IMR-90 (cell line): ENCODE measurements at regions not wholly inside any gene's neighbourhood (a gene's known extent, or its start where the extent isn't known, plus 50 kb on each side); places are given as distances from the start of the nearest gene placed in this dataset.
A peak's percentile ranks its signal among the peaks of the same experiment; 100 is the strongest.

Experiments
- ATAC-seq: fragments of 200-7000 bp; cut with Tn5 transposase; 2 replicates; pipeline ENCODE4 v1.9.1; 2020; ENCODE audit warnings: low read depth, mild to moderate bottlenecking, moderate library complexity
- BruUV-seq: library from RNA; stranded (reverse); fragments of 400-500 nt; replicated peaks from 2 replicates; lab custom pipeline; 2021; lab: Mats Ljungman, UMichigan
- CTCF ChIA-PET: fragments of 300-600 bp; formaldehyde crosslinking; extraction: SDS; loops from one replicate; lab custom pipeline; 2021; ENCODE audit warnings: antibody characterized with exemption; lab: Yijun Ruan, JAX
- POLR2A ChIA-PET: fragments of 300-600 bp; sonication (Branson Sonifier 250); formaldehyde crosslinking; loops from one replicate; lab custom pipeline; 2022; ENCODE audit warnings: antibody characterized with exemption; ENCODE audit not compliant: unreplicated experiment; lab: Charles Lee
- DNase-seq: peaks from one replicate; pipeline ENCODE4 v3.0.0; 2013
- H2AFZ ChIP-seq: replicated peaks from 2 replicates; pipeline ENCODE3; 2013; ENCODE audit warnings: low read length, mild to moderate bottlenecking; ENCODE audit not compliant: poor library complexity
- H2AK5ac ChIP-seq: 2 replicates; pipeline ENCODE4 v1.6.1; 2013; ENCODE audit warnings: low read depth, low read length, inconsistent platforms
- H2AK9ac ChIP-seq: replicated peaks from 2 replicates; pipeline ENCODE3; 2013; ENCODE audit warnings: mild to moderate bottlenecking, low read depth, low read length, moderate library complexity; ENCODE audit not compliant: poor library complexity
- H2BK120ac ChIP-seq: 2 replicates; pipeline ENCODE4 v1.6.1; 2013; ENCODE audit warnings: low read depth, low read length, inconsistent platforms
- H2BK15ac ChIP-seq: 3 replicates; pipeline ENCODE4 v1.6.1; 2013; ENCODE audit warnings: low read depth, low read length, inconsistent platforms
- H2BK20ac ChIP-seq: 2 replicates; pipeline ENCODE4 v1.6.1; 2013; ENCODE audit warnings: low read depth, mild to moderate bottlenecking, inconsistent platforms, low read length, moderate library complexity
- H2BK5ac ChIP-seq: 2 replicates; pipeline ENCODE4 v1.6.1; 2013; ENCODE audit warnings: mild to moderate bottlenecking, low read depth, low read length, inconsistent platforms; ENCODE audit not compliant: poor library complexity, severe bottlenecking
- H3K14ac ChIP-seq: replicated peaks from 2 replicates; pipeline ENCODE4 v1.6.1; 2013; ENCODE audit warnings: low read depth, low read length, inconsistent platforms
- H3K18ac ChIP-seq: 2 replicates; pipeline ENCODE4 v1.6.1; 2013; ENCODE audit warnings: low read depth, low read length, control low read depth
- H3K23ac ChIP-seq: 2 replicates; pipeline ENCODE4 v1.6.1; 2013; ENCODE audit warnings: low read depth, low read length, inconsistent platforms
- H3K27ac ChIP-seq: 2 replicates; pipeline ENCODE4 v1.5.1; 2013; ENCODE audit warnings: mild to moderate bottlenecking, control low read depth, low read length; ENCODE audit not compliant: insufficient read depth
- H3K27me3 ChIP-seq: 2 replicates; pipeline ENCODE4 v1.6.1; 2013; ENCODE audit warnings: low read length; ENCODE audit not compliant: control insufficient read depth, insufficient read depth
- H3K36me3 ChIP-seq: 2 replicates; pipeline ENCODE4 v1.6.1; 2013; ENCODE audit warnings: low read length, mixed read lengths; ENCODE audit not compliant: control insufficient read depth, insufficient read depth
- H3K4ac ChIP-seq: 2 replicates; pipeline ENCODE4 v1.6.1; 2013; ENCODE audit warnings: low read depth, low read length, inconsistent platforms
- H3K4me1 ChIP-seq: 2 replicates; pipeline ENCODE4 v1.6.1; 2013; ENCODE audit warnings: low read length, mixed read lengths; ENCODE audit not compliant: control insufficient read depth, insufficient read depth
- H3K4me2 ChIP-seq: 2 replicates; pipeline ENCODE4 v1.6.1; 2013; ENCODE audit warnings: low read depth, mild to moderate bottlenecking, control low read depth, low read length, moderate library complexity
- H3K4me3 ChIP-seq: 2 replicates; pipeline ENCODE4 v1.5.1; 2013; ENCODE audit warnings: low read depth, mild to moderate bottlenecking, control low read depth, low read length, moderate library complexity; ENCODE audit not compliant: insufficient read depth
- H3K56ac ChIP-seq: 2 replicates; pipeline ENCODE4 v1.6.1; 2013; ENCODE audit warnings: low read length, inconsistent platforms; ENCODE audit not compliant: insufficient read depth; ENCODE audit errors: extremely low read depth
- H3K79me1 ChIP-seq, 2 experiments: 2 replicates each; pipeline ENCODE4 v1.6.1; 2013; ENCODE audit warnings: low read length in 2 of 2, inconsistent platforms in 1 of 2, low read depth in 1 of 2
- H3K9ac ChIP-seq: 2 replicates; pipeline ENCODE4 v1.6.1; 2013; ENCODE audit warnings: low read depth, low read length, control low read depth
- H3K9me1 ChIP-seq: 2 replicates; pipeline ENCODE4 v1.6.1; 2013; ENCODE audit warnings: low read length, inconsistent platforms; ENCODE audit not compliant: insufficient read depth
- H3K9me3 ChIP-seq: 2 replicates; pipeline ENCODE4 v1.6.1; 2013; ENCODE audit warnings: low read length; ENCODE audit not compliant: control insufficient read depth, insufficient read depth
- H4K20me1 ChIP-seq: 2 replicates; pipeline ENCODE4 v1.6.1; 2013; ENCODE audit warnings: low read length, inconsistent platforms; ENCODE audit not compliant: insufficient read depth
- H4K5ac ChIP-seq: 2 replicates; pipeline ENCODE4 v1.6.1; 2013; ENCODE audit warnings: mild to moderate bottlenecking, low read depth, low read length, control low read depth
- H4K8ac ChIP-seq, 2 experiments: 2 replicates each; pipeline ENCODE4 v1.6.1; 2013; ENCODE audit warnings: low read depth in 2 of 2, low read length in 2 of 2, control low read depth in 1 of 2, inconsistent platforms in 1 of 2
- H4K91ac ChIP-seq: 2 replicates; pipeline ENCODE4 v1.6.1; 2013; ENCODE audit warnings: low read depth, low read length, inconsistent platforms; ENCODE audit not compliant: insufficient read depth
- CEBPB ChIP-seq: IDR thresholded peaks from 2 replicates; pipeline ENCODE4 v1.6.1; 2012; ENCODE audit warnings: low read depth, low read length, improper control_type of control experiment
- NFE2L2 ChIP-seq: fragments of 150-350 bp; IDR thresholded peaks from 2 replicates; pipeline ENCODE4 v1.6.1; 2016; ENCODE audit warnings: low read depth, mild to moderate bottlenecking, low read length
- WGBS, 2 experiments: methylation state at CpG; one replicate each; pipeline versions ENCODE4 v1.1.5 to v1.1.7; 2013; ENCODE audit warnings: missing lambda C conversion rate in 2 of 2; ENCODE audit not compliant: insufficient read length in 1 of 2; ENCODE audit errors: extremely low coverage in 2 of 2; 5-methylcytosine and 5-hydroxymethylcytosine counted together
- dilution Hi-C: fragments of 300-500 bp; cut with HindIII; formaldehyde crosslinking; loops from one replicate; pipeline ENCODE4 v1.14.3; 2018; ENCODE audit warnings: low sequenced_read_pairs; ENCODE audit not compliant: unreplicated experiment
- in situ Hi-C: fragments of 300-500 bp; cut with MboI; formaldehyde crosslinking; loops from 3 replicates; pipeline ENCODE4 v1.14.3; 2019; ENCODE audit warnings: low sequenced_read_pairs, inconsistent platforms, mixed read lengths
- intact Hi-C: fragments of 100-400 bp; cut with micrococcal nuclease; formaldehyde crosslinking; loops from 2 replicates; pipeline ENCODE4 v1.10.0; 2022

GRCh38 chr2:212732860-212733259, 194.3 kb upstream of the ERBB4 start:
- Histone ChIP-seq H4K8ac (no peak overlapping the region), H3K79me1 (no peaks in the 10 kb centered on the region), H3K4me3 (no peak overlapping the region), H2BK20ac (no peak overlapping the region), H3K14ac (no peak overlapping the region), H3K4me2 (no peak overlapping the region), H3K4me1 (peaks cover under 1% of the 10 kb centered on the region; the same call in 1 of the 2 replicates), H2AK9ac (no peak overlapping the region), H3K27ac (no peak overlapping the region), H3K9ac (no peak overlapping the region), H3K9me1 (no peaks in the 10 kb centered on the region; the same call in 1 of the 2 replicates), H3K56ac (no peak overlapping the region), H3K27me3 (no peaks in the 10 kb centered on the region), H3K36me3 (no peaks in the 10 kb centered on the region), H3K23ac (no peak overlapping the region), H2BK120ac (no peak overlapping the region), H2BK15ac (no peak overlapping the region), H2BK5ac (no peak overlapping the region), H4K5ac (no peak overlapping the region), H4K91ac (no peak overlapping the region), H2AFZ (no peak overlapping the region), H3K18ac (no peak overlapping the region), H4K20me1 (no peaks in the 10 kb centered on the region), H2AK5ac (no peak overlapping the region), H3K9me3 (no peaks in the 10 kb centered on the region), H3K4ac (no peak overlapping the region)
- no peak for ATAC-seq
- TF ChIP-seq NFE2L2 (no peak), CEBPB (peak; percentile 72)
- no TSS peak for BruUV-seq
- dilution Hi-C loops (no loop called here), intact Hi-C loops (no loop called here), in situ Hi-C loops (no loop called here)
- no CpG with 5 or more reads among the region's 3 CpGs for WGBS, 2 experiments
- ChIA-PET CTCF (no interaction called here), POLR2A (no interaction called here)
- peak; percentile 41 for DNase-seq
